ENCODE measurements at regions not wholly inside any gene's neighbourhood (a gene's known extent, or its start where the extent isn't known, plus 50 kb on each side); places are given as distances from the start of the nearest gene placed in this dataset.

GRCh38 chr17:71361656-71362450 lies 759.0 kb upstream of the SOX9 start:
- intact Hi-C loops (cut with micrococcal nuclease) = no loop called here

- intact Hi-C loops (cut with micrococcal nuclease) = no loop called here
Observed at GRCh38 chr17:71363661-71364060, 757.2 kb upstream of the SOX9 start.

GRCh38 chr17:71371809-71372208 lies 749.0 kb upstream of the SOX9 start:
- intact Hi-C loops (cut with micrococcal nuclease) = no loop called here

- intact Hi-C loops (cut with micrococcal nuclease) = no loop called here
Observed at GRCh38 chr17:71375948-71376347, 744.9 kb upstream of the SOX9 start.

- intact Hi-C loops (cut with micrococcal nuclease) = no loop called here
Observed at GRCh38 chr17:71376933-71377332, 743.9 kb upstream of the SOX9 start.

GRCh38 chr17:71378036-71378435 lies 742.8 kb upstream of the SOX9 start:
- intact Hi-C loops (cut with micrococcal nuclease) = no loop called here

- intact Hi-C loops (cut with micrococcal nuclease) = no loop called here
Observed at GRCh38 chr17:71378741-71379140, 742.1 kb upstream of the SOX9 start.

GRCh38 chr17:71379512-71379911 lies 741.3 kb upstream of the SOX9 start:
- intact Hi-C loops (cut with micrococcal nuclease) = no loop called here

- intact Hi-C loops (cut with micrococcal nuclease) = no loop called here
Observed at GRCh38 chr17:71380535-71380934, 740.3 kb upstream of the SOX9 start.

- intact Hi-C loops (cut with micrococcal nuclease) = no loop called here
Observed at GRCh38 chr17:71380936-71381335, 739.9 kb upstream of the SOX9 start.

GRCh38 chr17:71383091-71383490 lies 737.7 kb upstream of the SOX9 start:
- intact Hi-C loops (cut with micrococcal nuclease) = no loop called here

- intact Hi-C loops (cut with micrococcal nuclease) = no loop called here
Observed at GRCh38 chr17:71387456-71387855, 733.4 kb upstream of the SOX9 start.

GRCh38 chr17:71392715-71393567 lies 727.9 kb upstream of the SOX9 start:
- intact Hi-C loops (cut with micrococcal nuclease) = no loop called here

- intact Hi-C loops (cut with micrococcal nuclease) = no loop called here
Observed at GRCh38 chr17:71395901-71396300, 724.9 kb upstream of the SOX9 start.

- intact Hi-C loops (cut with micrococcal nuclease) = no loop called here
Observed at GRCh38 chr17:71396711-71397110, 724.1 kb upstream of the SOX9 start.

- intact Hi-C loops (cut with micrococcal nuclease) = no loop called here
Observed at GRCh38 chr17:71398025-71398424, 722.8 kb upstream of the SOX9 start.

GRCh38 chr17:71398800-71399219 lies 722.0 kb upstream of the SOX9 start:
- intact Hi-C loops (cut with micrococcal nuclease) = no loop called here

- intact Hi-C loops (cut with micrococcal nuclease) = no loop called here
Observed at GRCh38 chr17:71399221-71399620, 721.6 kb upstream of the SOX9 start.

- intact Hi-C loops (cut with micrococcal nuclease) = no loop called here
Observed at GRCh38 chr17:71399649-71400048, 721.2 kb upstream of the SOX9 start.

- intact Hi-C loops (cut with micrococcal nuclease) = no loop called here
Observed at GRCh38 chr17:71402007-71402406, 718.8 kb upstream of the SOX9 start.

GRCh38 chr17:71402661-71403141 lies 718.1 kb upstream of the SOX9 start:
- intact Hi-C loops (cut with micrococcal nuclease) = no loop called here

GRCh38 chr17:71405101-71405500 lies 715.7 kb upstream of the SOX9 start:
- intact Hi-C loops (cut with micrococcal nuclease) = no loop called here
